ENCODE measurements at regions not wholly inside any gene's neighbourhood (a gene's known extent, or its start where the extent isn't known, plus 50 kb on each side); places are given as distances from the start of the nearest gene placed in this dataset.

DNA sequence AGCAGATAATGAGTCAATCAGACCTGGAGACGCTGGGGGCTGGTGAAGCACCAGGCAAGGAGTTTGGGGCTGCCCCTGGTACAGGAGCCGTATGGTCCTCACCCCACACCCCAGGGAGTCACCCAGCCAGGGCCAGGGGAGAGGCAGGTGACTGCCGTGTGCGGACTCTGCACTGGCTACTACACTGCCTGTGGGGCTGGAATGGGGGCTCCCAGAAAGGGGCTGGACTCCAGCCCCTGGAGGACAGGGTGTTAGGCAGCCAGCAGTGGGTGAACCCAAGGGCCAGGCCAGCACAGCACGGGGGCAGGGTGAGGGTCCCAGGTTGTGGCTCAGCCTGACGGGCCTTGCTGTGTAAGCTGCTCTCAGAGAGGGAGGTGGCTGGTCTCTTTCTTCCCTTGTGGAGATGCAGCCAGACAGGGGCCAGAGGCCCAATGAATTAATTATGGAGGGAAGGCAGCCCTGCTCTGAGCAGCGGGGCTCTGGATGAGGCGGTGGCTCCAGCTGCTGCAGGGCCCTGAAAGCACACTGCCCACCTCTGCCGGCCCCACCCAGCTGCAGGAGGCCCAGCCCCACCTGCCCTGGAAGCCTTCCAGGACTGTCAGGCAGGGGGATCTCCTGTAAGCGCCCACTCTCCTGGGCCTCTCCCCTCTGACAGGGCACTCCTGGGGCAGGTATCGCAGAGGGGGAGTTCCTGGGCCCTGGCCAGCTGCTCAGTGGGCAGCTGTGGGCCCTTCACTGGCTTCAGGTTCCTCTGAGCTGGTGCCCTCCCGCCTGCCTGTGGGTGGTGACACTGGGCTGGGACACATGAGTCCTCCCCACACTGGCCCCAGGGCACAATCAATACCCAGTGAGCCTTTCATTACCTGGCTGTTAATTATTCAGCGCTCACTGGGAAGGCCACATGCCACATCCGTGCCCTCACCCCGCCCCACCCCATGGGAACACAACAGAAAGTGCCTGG is 142.5 kb upstream of the C14orf180 start (continued):
- TF ChIP-seq, protein P1, sequence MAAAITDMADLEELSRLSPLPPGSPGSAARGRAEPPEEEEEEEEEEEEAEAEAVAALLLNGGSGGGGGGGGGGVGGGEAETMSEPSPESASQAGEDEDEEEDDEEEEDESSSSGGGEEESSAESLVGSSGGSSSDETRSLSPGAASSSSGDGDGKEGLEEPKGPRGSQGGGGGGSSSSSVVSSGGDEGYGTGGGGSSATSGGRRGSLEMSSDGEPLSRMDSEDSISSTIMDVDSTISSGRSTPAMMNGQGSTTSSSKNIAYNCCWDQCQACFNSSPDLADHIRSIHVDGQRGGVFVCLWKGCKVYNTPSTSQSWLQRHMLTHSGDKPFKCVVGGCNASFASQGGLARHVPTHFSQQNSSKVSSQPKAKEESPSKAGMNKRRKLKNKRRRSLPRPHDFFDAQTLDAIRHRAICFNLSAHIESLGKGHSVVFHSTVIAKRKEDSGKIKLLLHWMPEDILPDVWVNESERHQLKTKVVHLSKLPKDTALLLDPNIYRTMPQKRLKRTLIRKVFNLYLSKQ (tag by site-specific recombination; IDR thresholded peaks at IDR 0.05; ENCODE audit: borderline replicate concordance), result no peak
- TF ChIP-seq, protein P2, sequence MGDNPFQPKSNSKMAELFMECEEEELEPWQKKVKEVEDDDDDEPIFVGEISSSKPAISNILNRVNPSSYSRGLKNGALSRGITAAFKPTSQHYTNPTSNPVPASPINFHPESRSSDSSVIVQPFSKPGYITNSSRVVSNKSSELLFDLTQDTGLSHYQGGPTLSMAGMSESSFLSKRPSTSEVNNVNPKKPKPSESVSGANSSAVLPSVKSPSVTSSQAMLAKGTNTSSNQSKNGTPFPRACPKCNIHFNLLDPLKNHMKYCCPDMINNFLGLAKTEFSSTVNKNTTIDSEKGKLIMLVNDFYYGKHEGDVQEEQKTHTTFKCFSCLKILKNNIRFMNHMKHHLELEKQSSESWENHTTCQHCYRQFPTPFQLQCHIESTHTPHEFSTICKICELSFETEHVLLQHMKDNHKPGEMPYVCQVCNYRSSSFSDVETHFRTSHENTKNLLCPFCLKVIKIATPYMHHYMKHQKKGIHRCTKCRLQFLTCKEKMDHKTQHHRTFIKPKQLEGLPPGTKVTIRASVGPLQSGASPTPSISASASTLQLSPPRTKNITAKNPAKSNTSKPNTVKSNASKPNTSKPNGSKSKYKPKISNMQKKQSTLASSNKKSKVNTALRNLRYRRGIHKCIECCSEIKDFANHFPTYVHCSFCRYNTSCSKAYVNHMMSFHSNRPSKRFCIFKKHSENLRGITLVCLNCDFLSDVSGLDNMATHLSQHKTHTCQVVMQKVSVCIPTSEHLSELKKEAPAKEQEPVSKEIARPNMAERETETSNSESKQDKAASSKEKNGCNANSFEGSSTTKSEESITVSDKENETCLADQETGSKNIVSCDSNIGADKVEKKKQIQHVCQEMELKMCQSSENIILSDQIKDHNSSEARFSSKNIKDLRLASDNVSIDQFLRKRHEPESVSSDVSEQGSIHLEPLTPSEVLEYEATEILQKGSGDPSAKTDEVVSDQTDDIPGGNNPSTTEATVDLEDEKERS (tag by site-specific recombination; IDR thresholded peaks at IDR 0.05), result no peak
- TF ChIP-seq ZNF311 (tag by site-specific recombination; IDR thresholded peaks at IDR 0.05; ENCODE audit: borderline replicate concordance) (no peak), GFI1B (tag by site-specific recombination; IDR thresholded peaks at IDR 0.05) (no peak), ZNF768 (tag by site-specific recombination; IDR thresholded peaks at IDR 0.05) (no peak), ZNF366 (tag by site-specific recombination; conservative IDR thresholded peaks at IDR 0.05) (no peak), ZIC2 (tag by site-specific recombination; IDR thresholded peaks at IDR 0.05) (peak; percentile 82), ZFHX2 (tag by site-specific recombination; conservative IDR thresholded peaks at IDR 0.05) (peak; percentile 89), ZNF548 (tag by site-specific recombination; IDR thresholded peaks at IDR 0.05) (no peak), ZNF140 (tag by site-specific recombination; IDR thresholded peaks at IDR 0.05) (no peak), ZNF521 (tag by site-specific recombination; IDR thresholded peaks at IDR 0.05) (no peak), SETDB1 (IDR thresholded peaks at IDR 0.05; ENCODE audit: insufficient read length, low read length) (no peak)
- TF ChIP-seq, protein P3, sequence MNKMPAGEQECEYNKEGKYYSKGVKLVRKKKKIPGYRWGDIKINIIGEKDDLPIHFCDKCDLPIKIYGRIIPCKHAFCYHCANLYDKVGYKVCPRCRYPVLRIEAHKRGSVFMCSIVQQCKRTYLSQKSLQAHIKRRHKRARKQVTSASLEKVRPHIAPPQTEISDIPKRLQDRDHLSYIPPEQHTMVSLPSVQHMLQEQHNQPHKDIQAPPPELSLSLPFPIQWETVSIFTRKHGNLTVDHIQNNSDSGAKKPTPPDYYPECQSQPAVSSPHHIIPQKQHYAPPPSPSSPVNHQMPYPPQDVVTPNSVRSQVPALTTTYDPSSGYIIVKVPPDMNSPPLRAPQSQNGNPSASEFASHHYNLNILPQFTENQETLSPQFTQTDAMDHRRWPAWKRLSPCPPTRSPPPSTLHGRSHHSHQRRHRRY (tag by site-specific recombination; IDR thresholded peaks at IDR 0.05), result no peak
- TF ChIP-seq, protein P4, sequence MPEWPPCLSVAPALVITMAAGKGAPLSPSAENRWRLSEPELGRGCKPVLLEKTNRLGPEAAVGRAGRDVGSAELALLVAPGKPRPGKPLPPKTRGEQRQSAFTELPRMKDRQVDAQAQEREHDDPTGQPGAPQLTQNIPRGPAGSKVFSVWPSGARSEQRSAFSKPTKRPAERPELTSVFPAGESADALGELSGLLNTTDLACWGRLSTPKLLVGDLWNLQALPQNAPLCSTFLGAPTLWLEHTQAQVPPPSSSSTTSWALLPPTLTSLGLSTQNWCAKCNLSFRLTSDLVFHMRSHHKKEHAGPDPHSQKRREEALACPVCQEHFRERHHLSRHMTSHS (tag by site-specific recombination; IDR thresholded peaks at IDR 0.05), result no peak
- TF ChIP-seq, protein P5, sequence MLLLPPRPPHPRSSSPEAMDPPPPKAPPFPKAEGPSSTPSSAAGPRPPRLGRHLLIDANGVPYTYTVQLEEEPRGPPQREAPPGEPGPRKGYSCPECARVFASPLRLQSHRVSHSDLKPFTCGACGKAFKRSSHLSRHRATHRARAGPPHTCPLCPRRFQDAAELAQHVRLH (tag by site-specific recombination; IDR thresholded peaks at IDR 0.05), result no peak

DNA sequence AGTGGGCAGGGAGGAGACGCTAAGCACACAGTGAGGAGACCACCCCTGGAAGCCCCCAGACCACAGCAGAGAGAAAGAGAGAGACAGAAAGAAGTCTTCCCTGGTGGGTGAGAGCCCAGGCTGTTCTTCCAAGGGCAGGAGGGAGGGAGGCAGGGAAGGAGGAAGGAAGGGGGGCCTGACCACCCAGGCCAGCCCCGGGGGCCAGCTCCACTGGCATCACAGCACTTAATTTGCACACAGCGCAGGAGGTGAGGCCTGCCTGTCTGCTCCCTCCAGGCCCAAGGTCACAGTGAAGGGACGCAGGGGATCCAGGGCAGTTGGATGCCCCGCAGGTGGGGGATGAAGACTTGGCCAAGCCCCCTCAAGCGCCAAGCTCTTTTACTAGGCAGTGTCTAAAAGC is 141.9 kb upstream of the C14orf180 start:
- Histone ChIP-seq H3K27ac (ENCODE audit: extremely low read depth, low read depth, low read length) (no peak overlapping the region), H3K4me1 (ENCODE audit: control insufficient read depth, insufficient read depth, low read length) (no peaks in the 10 kb centered on the region), H3K36me3 (ENCODE audit: control insufficient read depth in 2 of 2, insufficient read depth in 1 of 2, low read length in 2 of 2) (no peaks in the 10 kb centered on the region), H3K9me3 (ENCODE audit: control insufficient read depth, insufficient read depth, low read depth, low read length) (no peaks in the 10 kb centered on the region), H3K4me3 (ENCODE audit: low read depth, low read length) (no peak overlapping the region)
- ChIA-PET POLR2A (no interaction called here), CTCF (interaction anchor here (0.6 kb wide), 1 partner anchor 323 kb away, joined by 3 read pairs; no protein-coding TSS in a partner anchor)
- 0 out of 2 replicates have a peak, but pooled peaks have one; percentile 7 for TF ChIP-seq ZIC2 (tag by site-specific recombination; IDR thresholded peaks at IDR 0.05)
- TF ChIP-seq, protein P6, sequence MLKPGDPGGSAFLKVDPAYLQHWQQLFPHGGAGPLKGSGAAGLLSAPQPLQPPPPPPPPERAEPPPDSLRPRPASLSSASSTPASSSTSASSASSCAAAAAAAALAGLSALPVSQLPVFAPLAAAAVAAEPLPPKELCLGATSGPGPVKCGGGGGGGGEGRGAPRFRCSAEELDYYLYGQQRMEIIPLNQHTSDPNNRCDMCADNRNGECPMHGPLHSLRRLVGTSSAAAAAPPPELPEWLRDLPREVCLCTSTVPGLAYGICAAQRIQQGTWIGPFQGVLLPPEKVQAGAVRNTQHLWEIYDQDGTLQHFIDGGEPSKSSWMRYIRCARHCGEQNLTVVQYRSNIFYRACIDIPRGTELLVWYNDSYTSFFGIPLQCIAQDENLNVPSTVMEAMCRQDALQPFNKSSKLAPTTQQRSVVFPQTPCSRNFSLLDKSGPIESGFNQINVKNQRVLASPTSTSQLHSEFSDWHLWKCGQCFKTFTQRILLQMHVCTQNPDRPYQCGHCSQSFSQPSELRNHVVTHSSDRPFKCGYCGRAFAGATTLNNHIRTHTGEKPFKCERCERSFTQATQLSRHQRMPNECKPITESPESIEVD (tag by site-specific recombination; IDR thresholded peaks at IDR 0.05), result no peak

Measured in HEK293 (cell line).